ENCODE measurements at regions not wholly inside any gene's neighbourhood (a gene's known extent, or its start where the extent isn't known, plus 50 kb on each side); places are given as distances from the start of the nearest gene placed in this dataset.

DNA sequence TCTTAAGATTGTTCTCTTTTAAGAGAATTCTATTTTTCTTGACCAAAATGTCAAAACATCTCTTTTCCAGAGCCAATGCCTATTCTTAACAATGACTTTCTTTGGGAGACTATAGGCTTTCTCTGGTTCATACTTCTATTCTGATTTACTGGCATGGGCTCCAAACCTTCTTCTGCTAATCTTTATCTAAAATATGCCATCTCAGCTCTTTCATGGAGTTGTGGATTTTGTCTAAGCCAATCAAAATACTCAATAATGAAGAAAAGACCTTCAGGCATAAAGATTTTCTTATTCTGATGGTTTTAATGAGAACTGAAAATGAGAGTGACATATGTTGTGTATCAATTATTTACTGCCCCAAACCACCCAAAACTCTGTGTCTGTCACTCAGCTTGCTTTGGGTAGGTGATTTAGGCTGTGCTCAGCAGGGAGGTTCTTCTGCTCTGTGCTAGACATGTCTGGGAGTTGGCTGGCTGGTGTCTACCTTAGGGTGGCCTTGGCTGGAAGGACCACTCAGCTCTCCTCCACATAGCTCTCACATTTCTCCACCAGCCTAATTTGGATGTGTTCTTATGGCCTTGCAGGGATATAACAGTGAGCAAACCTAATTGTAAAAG lies 270.8 kb downstream of the PRDM2 start:
- DNase-seq (ENCODE audit: low spot score): no peak

DNA sequence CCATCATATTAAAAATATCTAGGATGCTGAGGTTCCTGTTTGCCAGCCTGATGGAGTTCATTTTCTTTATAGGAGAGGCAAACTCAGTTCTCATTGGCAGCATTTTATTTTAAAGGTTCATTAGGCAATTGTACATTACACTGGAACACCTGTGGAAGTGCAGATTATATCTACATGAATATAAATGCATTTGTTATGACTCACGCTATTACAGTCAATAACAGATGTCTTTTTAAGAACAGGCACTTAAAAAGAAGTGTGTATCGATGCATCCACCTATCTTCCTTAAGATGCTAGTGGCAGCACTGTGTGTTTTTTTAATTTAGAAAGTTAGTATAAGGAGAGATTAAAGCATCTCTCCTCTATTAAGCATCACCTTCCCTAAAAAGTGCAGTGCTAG lies 276.5 kb downstream of the PRDM2 start:
- no peak for DNase-seq (ENCODE audit: low spot score)

DNA sequence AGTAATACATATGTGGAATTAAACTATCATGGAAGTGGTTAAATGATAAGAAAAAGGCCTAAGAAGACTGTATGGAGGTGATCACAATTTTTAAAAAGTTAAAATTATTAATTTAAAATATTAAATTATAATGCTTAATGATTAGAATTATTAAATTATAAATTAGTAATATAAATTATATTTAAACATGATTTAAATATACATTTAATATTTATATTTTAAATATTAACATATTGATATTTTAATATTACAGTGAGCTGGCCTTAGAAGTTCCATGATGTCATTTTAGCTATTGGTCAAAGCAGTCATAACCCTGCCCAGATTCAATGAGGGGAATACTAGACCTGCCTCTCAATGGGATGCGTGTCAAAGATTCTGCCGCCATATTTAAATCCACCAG lies 281.2 kb downstream of the PRDM2 start:
- no peak for DNase-seq (ENCODE audit: low spot score)

DNA sequence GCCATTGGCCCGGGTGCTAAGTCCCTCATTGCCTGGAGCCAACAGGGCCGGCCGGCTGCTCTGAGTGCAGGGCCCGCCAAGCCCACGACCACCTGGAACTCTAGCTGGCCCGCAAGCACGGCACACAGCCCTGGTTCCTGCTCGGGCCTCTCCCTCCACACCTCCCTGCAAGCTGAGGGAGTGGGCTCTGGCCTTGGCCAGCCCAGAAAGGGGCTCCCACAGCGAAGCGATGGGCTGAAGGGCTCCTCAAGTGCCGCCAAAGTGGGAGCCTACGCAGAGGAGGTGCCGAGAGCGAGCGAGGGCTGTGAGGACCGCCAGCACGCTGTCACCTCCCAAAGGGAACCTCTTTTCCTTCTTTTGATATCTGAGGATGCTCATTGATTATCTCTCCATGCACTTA lies 283.4 kb downstream of the PRDM2 start:
- DNase-seq (ENCODE audit: low spot score): no peak

DNA sequence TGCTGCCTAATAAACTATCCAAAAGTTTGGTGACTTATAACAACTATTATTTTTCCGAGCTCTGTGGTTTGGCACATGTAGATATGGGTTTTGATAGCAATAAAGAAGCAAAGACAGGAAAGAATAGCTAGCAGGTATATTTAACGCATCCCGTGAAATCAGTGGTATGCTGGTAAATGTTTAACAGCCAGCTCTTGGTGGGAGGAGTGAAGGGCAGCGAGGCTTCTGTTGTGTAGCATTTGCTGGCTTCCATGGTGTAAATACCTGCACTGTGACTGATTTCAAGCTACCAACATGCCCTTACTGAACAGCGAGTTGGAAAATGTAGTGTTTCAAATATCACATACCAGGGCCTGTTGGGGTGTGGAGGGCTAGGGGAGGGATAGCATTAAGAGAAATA lies 291.0 kb downstream of the PRDM2 start:
- DNase-seq (ENCODE audit: low spot score): no peak

DNA sequence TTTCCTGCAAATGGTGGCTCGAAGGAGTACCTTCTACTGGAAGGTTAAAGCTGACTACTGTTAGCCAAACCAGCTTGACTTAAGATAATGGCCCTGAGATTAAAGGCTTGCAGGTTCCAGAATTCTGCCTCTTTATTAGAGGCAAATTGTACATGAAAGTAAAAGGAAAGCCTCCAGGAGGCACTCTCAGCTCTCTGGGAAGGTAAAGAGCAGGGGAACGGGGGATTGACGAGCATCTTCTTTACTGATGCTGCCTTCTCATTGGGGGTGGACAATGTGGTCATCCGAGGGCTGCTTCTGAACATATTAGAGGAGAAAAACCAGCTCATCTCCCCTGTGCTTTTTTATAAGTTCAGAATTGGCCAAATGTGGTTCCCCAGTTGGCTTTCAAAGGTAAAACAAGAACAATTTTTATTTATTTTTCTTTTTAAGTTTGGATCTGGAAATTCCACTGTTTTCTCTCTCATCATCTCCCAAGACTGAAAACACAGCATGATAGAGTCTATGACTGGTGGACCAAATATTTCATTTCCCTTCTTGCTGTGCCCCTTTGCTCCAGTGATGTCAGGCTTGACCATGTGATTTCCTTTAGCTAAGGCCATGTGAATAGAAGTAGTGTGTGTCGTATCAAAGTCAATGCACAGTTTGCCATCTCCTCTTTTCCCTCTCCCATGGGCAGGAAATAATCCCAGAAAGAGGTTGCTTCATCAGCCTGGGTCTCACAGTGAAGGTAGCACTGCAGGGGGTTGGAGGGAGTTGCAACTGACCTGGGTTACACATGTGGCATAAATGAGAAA lies 292.7 kb downstream of the PRDM2 start:
- no peak for DNase-seq (ENCODE audit: low spot score)

DNA sequence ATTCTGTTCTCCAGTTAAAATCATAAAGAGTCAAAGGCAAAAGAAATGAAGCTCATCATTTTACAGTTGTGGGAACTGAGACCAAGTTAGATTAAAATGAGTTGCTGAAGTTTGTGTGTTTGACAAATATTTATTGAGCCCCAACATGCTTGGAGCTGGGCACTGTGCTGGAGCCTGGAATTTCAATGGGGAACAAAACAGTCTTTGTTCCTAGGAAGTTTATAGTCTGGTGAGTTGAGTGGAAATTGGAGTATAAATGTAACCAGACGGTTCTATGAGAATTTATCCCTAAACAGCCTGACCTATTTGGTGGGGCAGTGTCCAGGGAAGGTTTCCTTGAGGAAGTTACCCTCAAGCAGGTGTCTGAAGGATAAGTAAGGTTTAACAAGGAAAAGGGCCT lies 294.4 kb downstream of the PRDM2 start:
- DNase-seq (ENCODE audit: low spot score): no peak

DNA sequence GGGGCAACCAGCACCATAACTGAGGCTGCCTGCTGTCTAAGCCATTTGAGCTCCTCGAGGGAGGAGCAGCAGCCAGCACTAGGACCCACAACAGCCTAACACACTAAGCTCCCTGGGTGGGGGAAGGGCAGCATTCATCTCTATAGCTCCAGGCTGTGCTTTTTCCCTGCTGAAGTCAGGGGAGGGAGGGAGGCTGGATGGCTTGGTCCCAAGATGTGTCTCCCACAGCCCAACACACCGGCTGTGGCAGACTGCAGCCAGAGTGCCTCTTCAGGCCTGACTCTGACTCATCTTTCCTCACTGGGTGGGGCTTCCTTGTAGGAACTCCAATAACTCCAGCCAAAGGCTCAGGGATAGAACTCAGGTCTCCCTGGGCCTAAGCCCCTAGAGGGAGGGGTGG lies 296.3 kb downstream of the PRDM2 start:
- DNase-seq (ENCODE audit: low spot score): no peak

DNA sequence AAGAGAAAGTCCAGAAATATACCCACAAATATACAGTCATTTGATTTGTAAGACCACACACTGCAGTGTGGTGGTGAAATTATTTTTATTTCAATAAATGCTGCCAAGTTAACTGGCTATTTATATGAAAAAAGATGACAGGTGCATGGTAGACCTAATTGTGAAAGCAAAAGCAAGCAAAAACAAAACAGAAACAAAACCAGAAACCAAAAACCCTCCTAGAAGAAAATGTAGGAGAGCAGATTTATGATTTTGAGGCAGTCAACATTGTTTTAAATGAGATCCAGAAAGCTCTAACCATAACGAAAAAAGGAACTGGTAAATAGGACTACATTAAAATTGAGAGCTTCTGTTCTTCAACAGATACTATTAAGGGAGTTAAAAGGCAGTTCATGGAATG lies 303.6 kb downstream of the PRDM2 start:
- DNase-seq (ENCODE audit: low spot score): no peak

DNA sequence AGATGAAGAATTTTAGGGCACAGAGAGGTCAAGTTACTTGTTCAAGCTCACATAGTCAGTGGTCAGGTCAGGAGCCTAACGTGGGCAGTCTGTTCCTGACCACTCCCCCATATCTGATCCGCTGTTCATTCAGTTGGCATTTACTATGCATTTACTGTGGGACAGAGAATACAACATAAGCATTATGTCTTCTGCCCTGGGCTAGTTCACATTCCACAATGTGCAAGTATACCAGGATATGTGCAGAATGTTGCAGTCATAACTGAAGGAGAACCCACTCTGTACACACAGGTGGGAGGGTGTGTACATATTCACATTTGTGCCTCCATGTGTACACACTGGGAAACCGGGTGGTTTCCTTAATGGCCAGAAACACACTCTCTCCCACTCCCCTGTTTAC lies 309.6 kb downstream of the PRDM2 start:
- no peak for DNase-seq (ENCODE audit: low spot score)

DNA sequence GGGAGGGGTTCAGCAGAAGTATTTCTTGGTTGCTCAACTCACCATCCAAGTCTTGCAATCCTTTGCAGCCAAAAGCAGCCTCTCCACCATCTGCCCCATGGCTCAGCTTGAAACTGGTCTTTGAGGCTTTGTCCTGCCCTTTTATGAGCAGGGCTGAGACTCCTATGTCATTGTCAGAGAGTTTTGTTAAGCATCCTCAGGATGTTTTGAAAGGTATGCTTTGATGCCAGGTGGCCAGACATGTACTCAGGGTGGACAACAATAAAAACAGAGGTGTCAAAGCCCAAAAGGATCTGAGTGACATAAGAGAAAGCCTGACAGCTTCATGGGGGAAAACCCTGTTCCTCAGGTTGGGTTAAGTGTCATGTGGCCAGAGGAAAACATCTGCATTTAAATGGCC lies 310.5 kb downstream of the PRDM2 start:
- no peak for DNase-seq (ENCODE audit: low spot score)

DNA sequence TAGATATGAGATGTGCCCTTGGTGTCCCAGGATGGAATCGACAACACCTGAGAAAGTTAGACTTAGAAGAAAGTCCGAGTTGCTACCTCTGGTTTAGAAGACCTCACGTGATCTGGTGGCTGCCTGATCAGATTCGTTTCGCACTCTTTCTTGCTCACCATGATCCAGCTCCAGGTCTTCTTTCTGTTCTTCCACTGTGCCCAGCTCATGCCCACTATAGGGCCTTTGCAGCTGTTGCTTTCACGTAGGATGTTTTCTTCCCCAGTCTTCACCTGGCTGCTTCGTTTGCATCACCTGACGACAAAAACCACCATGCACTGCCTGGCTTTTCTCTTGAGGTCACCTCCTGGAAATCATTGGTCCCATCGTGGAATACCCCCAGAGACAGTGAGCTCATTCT lies 311.1 kb downstream of the PRDM2 start:
- DNase-seq (ENCODE audit: low spot score): no peak

DNA sequence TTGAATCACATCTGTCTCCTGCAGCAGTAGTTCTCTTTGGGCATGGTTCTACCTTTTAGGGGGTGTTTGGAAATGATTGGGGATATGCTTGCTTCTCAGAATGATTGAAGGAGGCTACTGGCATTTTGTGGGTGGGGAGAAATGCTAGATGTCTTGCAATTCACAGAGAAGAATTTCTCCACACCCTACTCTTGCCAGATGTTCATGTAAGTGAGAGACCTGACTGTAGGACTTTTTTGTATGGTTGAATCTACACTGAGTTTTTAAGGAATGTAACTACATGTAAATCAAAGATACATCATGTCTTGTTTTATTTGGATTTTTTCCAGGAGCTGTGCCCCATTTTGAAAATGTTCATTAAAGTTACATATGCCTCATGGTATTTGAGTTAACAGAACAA lies 311.9 kb downstream of the PRDM2 start:
- no peak for DNase-seq (ENCODE audit: low spot score)

DNA sequence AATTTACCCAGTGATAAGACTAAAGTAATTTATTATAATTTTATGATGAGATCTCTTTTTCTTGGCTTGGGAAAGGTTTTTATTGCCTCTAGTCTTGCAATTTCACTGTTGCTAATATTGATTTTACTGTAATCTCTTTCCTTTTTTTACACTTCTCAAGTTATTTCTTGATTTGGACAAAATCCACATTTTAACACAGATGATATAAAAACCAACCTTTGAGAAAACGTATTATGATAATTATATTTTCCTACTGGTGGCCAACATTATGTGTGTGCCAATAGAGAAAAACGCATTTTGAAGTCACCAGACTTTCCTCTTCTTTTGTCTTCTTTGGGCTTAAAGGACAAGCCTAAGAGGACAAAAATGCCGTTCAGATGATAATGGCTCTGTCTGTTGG lies 314.9 kb downstream of the PRDM2 start:
- DNase-seq (ENCODE audit: low spot score): no peak

DNA sequence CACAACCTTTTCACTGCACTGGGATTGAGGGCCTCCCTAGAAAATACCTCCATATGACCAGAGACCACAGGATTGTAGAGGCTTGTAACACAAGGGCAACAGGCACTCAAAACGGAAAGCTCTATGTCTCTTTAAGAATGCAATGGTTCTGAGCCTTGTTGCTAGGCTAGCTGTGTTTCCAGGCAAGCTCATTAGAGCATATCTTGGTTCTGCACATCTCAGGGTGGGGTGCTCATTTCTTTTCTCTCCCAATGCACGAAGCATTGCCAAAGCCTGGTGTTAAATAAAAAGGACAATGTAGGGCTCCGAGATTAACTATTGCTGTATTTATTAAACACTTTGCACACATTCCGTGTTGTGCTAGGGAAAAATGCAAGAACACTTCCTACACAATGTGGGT lies 315.9 kb downstream of the PRDM2 start:
- no peak for DNase-seq (ENCODE audit: low spot score)

DNA sequence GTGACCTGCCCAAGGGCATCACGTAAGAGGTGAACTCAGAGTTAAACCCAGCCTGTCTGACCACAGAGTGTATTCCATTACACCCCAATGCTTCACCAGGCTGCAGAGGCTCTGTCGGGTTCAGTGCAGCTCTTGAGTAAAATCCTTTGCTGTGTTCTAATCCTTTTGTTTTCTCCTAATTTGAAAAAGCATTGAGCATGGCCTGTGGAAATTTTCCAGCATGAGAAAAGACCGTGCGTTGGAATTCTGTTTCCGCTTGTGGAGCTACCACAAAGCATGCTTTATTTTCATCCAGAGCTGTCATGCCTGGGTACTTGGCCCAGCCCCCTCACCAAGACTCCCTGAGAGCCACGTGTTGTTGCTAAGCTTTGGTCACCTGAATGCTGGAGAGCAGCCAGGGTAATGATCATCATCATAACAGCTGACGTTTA lies 317.6 kb downstream of the PRDM2 start:
- DNase-seq (ENCODE audit: low spot score): no peak

DNA sequence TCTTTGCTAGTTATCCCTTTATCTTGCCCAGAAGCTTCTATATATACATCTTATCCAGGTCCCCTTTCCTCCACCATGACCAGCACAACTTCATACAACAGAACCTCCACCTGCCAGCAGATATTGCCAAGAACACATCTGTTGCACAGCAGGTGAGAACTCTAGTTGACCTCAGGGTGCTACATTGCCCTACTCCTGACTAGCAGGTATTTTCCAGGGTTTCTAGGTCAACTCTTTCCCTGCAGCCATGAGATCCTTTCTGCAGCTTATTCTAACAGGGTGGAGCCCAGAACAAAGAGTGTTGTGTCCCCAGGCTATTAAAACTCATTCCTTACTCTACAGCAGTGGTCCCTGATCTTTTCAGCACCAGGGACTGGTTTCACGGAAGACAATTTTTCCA lies 319.5 kb downstream of the PRDM2 start:
- no peak for DNase-seq (ENCODE audit: low spot score)

DNA sequence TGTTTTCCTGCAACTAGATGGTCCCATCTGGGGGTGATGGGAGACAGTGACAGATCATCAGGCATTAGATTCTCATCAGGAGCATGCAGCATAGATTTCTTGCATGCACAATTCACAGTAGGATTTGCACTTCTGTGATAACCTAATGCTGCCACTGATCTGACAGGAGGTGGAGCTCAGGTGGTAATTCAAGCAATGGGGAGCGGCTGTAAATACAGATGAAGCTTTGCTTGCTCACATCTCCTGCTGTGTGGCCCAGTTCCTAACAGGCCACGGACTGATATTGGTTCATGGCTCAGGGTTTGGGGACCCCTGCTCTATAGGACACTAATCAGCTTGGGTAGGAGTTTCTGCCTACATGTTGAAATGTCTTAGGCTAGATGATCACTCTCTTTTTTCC lies 320.0 kb downstream of the PRDM2 start:
- DNase-seq (ENCODE audit: low spot score): no peak

DNA sequence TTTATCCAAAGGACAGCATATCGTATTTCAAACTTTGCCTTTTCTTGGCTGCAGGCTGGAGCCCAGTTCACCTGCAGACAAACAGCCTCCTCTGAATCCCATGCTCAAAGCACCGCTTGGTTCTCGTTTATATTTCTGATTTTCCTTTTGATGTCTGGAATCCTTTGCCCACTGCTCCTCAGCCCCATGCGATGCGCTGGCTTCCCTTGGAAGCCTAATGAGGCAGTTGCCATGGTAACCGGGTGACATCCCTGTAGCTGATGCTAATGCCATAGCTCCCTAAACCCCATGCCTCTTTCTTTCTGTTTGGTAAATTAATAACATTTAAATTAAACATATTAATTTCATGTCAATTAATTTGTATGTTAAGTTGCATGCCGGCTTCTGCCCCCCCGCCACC lies 327.1 kb downstream of the PRDM2 start:
- no peak for DNase-seq (ENCODE audit: low spot score)

DNA sequence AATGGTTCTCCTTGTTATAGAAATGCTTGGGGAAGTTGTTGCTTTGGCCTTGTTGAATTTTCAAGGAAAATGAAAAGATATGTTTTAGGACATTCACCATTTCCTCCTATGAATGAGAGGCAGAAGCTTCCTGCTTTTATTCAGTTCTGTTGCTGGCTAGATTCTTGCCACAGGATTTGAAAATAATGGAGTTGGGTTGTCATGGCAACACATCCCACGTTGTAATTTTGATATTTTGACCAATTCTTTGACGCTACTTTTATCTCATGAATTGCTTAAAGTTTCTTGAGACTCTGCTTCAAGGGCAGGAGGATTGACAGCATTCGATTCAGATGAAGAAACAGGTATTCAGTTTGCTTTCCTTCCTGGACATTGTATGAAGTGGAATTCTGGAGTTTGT lies 331.5 kb downstream of the PRDM2 start:
- DNase-seq (ENCODE audit: low spot score): no peak

DNA sequence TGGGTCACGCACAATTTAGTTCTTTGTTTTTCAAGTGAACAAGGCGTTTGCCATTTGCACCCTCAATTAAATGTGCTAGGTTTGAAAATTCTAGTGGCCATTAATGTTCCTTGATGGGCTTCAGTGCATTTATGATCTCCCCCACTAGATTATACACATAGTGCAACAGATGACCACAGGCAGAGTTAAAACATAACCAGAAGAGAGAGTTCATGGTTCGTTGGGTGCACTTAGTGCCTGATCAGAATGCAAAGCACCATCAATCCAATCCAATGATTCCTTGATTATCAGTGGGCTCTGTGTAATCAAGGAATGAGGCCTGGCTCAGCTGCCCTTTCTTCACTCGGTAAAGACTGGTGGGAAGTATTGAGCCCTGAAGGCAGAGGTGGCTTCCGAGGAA lies 334.5 kb downstream of the PRDM2 start:
- no peak for DNase-seq (ENCODE audit: low spot score)

DNA sequence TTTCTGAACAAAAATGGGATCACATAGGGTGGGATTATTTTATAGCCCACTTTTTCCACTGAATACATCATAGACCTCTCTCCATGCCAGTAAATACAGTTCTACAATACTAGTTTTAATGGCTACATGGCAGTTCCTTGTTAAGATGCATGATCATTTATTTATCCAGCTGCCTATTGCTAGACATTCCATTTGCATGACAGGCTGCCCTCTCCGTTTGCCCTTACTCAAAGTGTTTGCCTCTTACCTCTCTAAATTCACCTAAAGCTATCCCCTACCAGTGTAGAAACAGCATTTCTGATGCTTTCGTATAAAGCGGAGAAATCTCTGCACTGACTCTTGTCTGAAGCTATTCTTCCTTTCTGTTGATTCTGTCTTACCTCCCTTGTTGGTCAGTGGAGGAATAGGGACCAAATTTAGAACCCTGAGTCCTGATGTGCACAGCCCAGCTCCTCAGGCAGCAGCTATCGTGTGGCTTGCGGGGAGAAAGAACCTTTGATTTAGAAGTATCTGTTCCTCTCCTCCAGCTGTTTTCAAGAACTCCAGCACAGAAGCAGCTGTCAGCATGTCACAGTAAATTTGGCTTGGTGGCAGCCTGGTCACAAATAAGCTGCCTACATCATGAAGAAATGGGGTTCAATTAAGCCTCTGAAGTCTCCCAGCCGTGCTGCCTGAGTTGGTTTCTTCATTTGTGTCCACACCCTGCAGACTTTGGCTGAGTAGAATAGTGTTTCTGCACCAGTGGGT lies 337.3 kb downstream of the PRDM2 start:
- DNase-seq (ENCODE audit: low spot score): no peak

Measured in CD4-positive, alpha-beta T cell treated with Interleukin-15 for 4 hours (primary cell).